Mucosa of stomach (tissue), 1 donor: ENCODE measurements at regions not wholly inside any gene's neighbourhood (a gene's known extent, or its start where the extent isn't known, plus 50 kb on each side); places are given as distances from the start of the nearest gene placed in this dataset.

ENCODE experiments used
- H3K27me3 ChIP-seq: one replicate; pipeline ENCODE4 v1.7.0; 2013; ENCODE audit warnings: mild to moderate bottlenecking, low read length; ENCODE audit not compliant: control insufficient read depth, insufficient read depth
- H3K36me3 ChIP-seq: one replicate; pipeline ENCODE4 v1.7.0; 2013; ENCODE audit warnings: low read length; ENCODE audit not compliant: control insufficient read depth, insufficient read depth
- H3K4me1 ChIP-seq: one replicate; pipeline ENCODE4 v1.7.0; 2013; ENCODE audit warnings: mild to moderate bottlenecking, low read length; ENCODE audit not compliant: control insufficient read depth, insufficient read depth
- H3K4me3 ChIP-seq: one replicate; pipeline ENCODE4 v1.7.0; 2013; ENCODE audit warnings: low read length
- H3K9ac ChIP-seq: one replicate; pipeline ENCODE4 v1.7.0; 2013; ENCODE audit warnings: mild to moderate bottlenecking, low read length, moderate library complexity
- H3K9me3 ChIP-seq: one replicate; pipeline ENCODE4 v1.7.0; 2013; ENCODE audit warnings: mild to moderate bottlenecking, low read length, moderate library complexity; ENCODE audit not compliant: control insufficient read depth
- donor health status: Pancreatic carcinoma.

GRCh38 chr10:8211631-8212030 lies 157.1 kb downstream of the GATA3 start:
- Histone ChIP-seq H3K36me3 (no peaks in the 10 kb centered on the region), H3K9me3 (no peaks in the 10 kb centered on the region), H3K9ac (no peak overlapping the region), H3K27me3 (no peaks in the 10 kb centered on the region), H3K4me1 (no peaks in the 10 kb centered on the region), H3K4me3 (no peak overlapping the region)

GRCh38 chr10:8213735-8214134 lies 159.2 kb downstream of the GATA3 start:
- no peak overlapping the region for H3K4me3 ChIP-seq
- H3K36me3 ChIP-seq = no peaks in the 10 kb centered on the region
- H3K4me1 ChIP-seq = no peaks in the 10 kb centered on the region
- no peaks in the 10 kb centered on the region for H3K9me3 ChIP-seq
- H3K27me3 ChIP-seq = no peaks in the 10 kb centered on the region
- H3K9ac ChIP-seq = no peak overlapping the region

- Histone ChIP-seq H3K9ac (no peak overlapping the region), H3K4me3 (no peak overlapping the region), H3K4me1 (no peaks in the 10 kb centered on the region), H3K27me3 (no peaks in the 10 kb centered on the region), H3K36me3 (no peaks in the 10 kb centered on the region), H3K9me3 (no peaks in the 10 kb centered on the region)
These were observed 160.1 kb downstream of the GATA3 start for GRCh38 chr10:8214587-8214986.

GRCh38 chr10:8216893-8217292 lies 162.4 kb downstream of the GATA3 start:
- Histone ChIP-seq H3K4me1 (no peaks in the 10 kb centered on the region), H3K9ac (no peak overlapping the region), H3K4me3 (no peak overlapping the region), H3K36me3 (no peaks in the 10 kb centered on the region), H3K27me3 (no peaks in the 10 kb centered on the region), H3K9me3 (no peaks in the 10 kb centered on the region)

GRCh38 chr10:8221451-8221850 lies 167.0 kb downstream of the GATA3 start:
- no peak overlapping the region for H3K9ac ChIP-seq
- no peaks in the 10 kb centered on the region for H3K9me3 ChIP-seq
- H3K4me1 ChIP-seq = no peaks in the 10 kb centered on the region
- H3K36me3 ChIP-seq = no peaks in the 10 kb centered on the region
- H3K4me3 ChIP-seq = no peak overlapping the region
- H3K27me3 ChIP-seq = no peaks in the 10 kb centered on the region

GRCh38 chr10:8224591-8224990 lies 170.1 kb downstream of the GATA3 start:
- H3K27me3 ChIP-seq = no peaks in the 10 kb centered on the region
- no peaks in the 10 kb centered on the region for H3K9me3 ChIP-seq
- no peaks in the 10 kb centered on the region for H3K4me1 ChIP-seq
- H3K9ac ChIP-seq = no peak overlapping the region
- H3K36me3 ChIP-seq = no peaks in the 10 kb centered on the region
- no peak overlapping the region for H3K4me3 ChIP-seq

- Histone ChIP-seq H3K9me3 (no peaks in the 10 kb centered on the region), H3K4me3 (no peak overlapping the region), H3K27me3 (no peaks in the 10 kb centered on the region), H3K9ac (no peak overlapping the region), H3K4me1 (no peaks in the 10 kb centered on the region), H3K36me3 (no peaks in the 10 kb centered on the region)
These were observed 170.7 kb downstream of the GATA3 start for GRCh38 chr10:8225187-8225586.

GRCh38 chr10:8227246-8227645 lies 172.8 kb downstream of the GATA3 start:
- Histone ChIP-seq H3K9ac (no peak overlapping the region), H3K4me1 (no peaks in the 10 kb centered on the region), H3K9me3 (no peaks in the 10 kb centered on the region), H3K27me3 (no peaks in the 10 kb centered on the region), H3K36me3 (no peaks in the 10 kb centered on the region), H3K4me3 (no peak overlapping the region)

GRCh38 chr10:8229153-8229552 lies 174.7 kb downstream of the GATA3 start:
- H3K4me3 ChIP-seq = no peak overlapping the region
- no peaks in the 10 kb centered on the region for H3K4me1 ChIP-seq
- H3K27me3 ChIP-seq = no peaks in the 10 kb centered on the region
- no peaks in the 10 kb centered on the region for H3K36me3 ChIP-seq
- H3K9me3 ChIP-seq = no peaks in the 10 kb centered on the region
- no peak overlapping the region for H3K9ac ChIP-seq

- H3K4me1 ChIP-seq = no peaks in the 10 kb centered on the region
- no peak overlapping the region for H3K9ac ChIP-seq
- no peaks in the 10 kb centered on the region for H3K36me3 ChIP-seq
- H3K9me3 ChIP-seq = no peaks in the 10 kb centered on the region
- H3K27me3 ChIP-seq = no peaks in the 10 kb centered on the region
- no peak overlapping the region for H3K4me3 ChIP-seq
These were observed 176.4 kb downstream of the GATA3 start for GRCh38 chr10:8230902-8231301.

- Histone ChIP-seq H3K9ac (no peak overlapping the region), H3K4me1 (no peaks in the 10 kb centered on the region), H3K36me3 (no peaks in the 10 kb centered on the region), H3K9me3 (no peaks in the 10 kb centered on the region), H3K4me3 (no peak overlapping the region), H3K27me3 (no peaks in the 10 kb centered on the region)
These were observed 178.6 kb downstream of the GATA3 start for GRCh38 chr10:8233049-8233448.

- Histone ChIP-seq H3K36me3 (no peaks in the 10 kb centered on the region), H3K4me3 (no peak overlapping the region), H3K9me3 (no peaks in the 10 kb centered on the region), H3K27me3 (no peaks in the 10 kb centered on the region), H3K9ac (no peak overlapping the region), H3K4me1 (no peaks in the 10 kb centered on the region)
These were observed 179.4 kb downstream of the GATA3 start for GRCh38 chr10:8233832-8234259.

GRCh38 chr10:8235253-8236027 lies 181.0 kb downstream of the GATA3 start:
- Histone ChIP-seq H3K36me3 (no peaks in the 10 kb centered on the region), H3K27me3 (no peaks in the 10 kb centered on the region), H3K9ac (no peak overlapping the region), H3K4me1 (no peaks in the 10 kb centered on the region), H3K9me3 (no peaks in the 10 kb centered on the region), H3K4me3 (no peak overlapping the region)
